WTC11 (cell line): ENCODE measurements at regions not wholly inside any gene's neighbourhood (a gene's known extent, or its start where the extent isn't known, plus 50 kb on each side); places are given as distances from the start of the nearest gene placed in this dataset.

Experiments used
- ATAC-seq: fragments of 200-7000 bp; cut with Tn5 transposase; 2 replicates; pipeline ENCODE4 v1.10.0; 2021; ENCODE audit warnings: mild to moderate bottlenecking, moderate library complexity
- CTCF ChIA-PET: fragments of 300-600 bp; sonication (Branson Sonifier 250); formaldehyde crosslinking; loops from one replicate; lab custom pipeline; 2021; ENCODE audit warnings: antibody characterized with exemption; lab: Charles Lee
- POLR2A ChIA-PET: fragments of 350-600 bp; sonication (Branson Sonifier 250); formaldehyde crosslinking; loops from one replicate; lab custom pipeline; 2021; ENCODE audit warnings: antibody characterized with exemption; lab: Charles Lee
- DNase-seq: peaks from one replicate; pipeline ENCODE4 v3.0.0; 2021; ENCODE audit warnings: low spot score
- H3K27ac Mint-ChIP-seq: 2 replicates; pipeline ENCODE4 v1.8.0; 2021; ENCODE audit warnings: mixed read lengths
- H3K27me3 Mint-ChIP-seq: 2 replicates; pipeline ENCODE4 v1.8.0; 2021; ENCODE audit warnings: low read depth, mild to moderate bottlenecking, moderate library complexity, mixed read lengths
- H3K36me3 Mint-ChIP-seq: 2 replicates; pipeline ENCODE4 v1.8.0; 2021; ENCODE audit warnings: mixed read lengths
- H3K4me1 Mint-ChIP-seq: 2 replicates; pipeline ENCODE4 v1.8.0; 2022; ENCODE audit warnings: mixed read lengths
- H3K4me3 Mint-ChIP-seq: 2 replicates; pipeline ENCODE4 v1.8.0; 2021; ENCODE audit warnings: mild to moderate bottlenecking, moderate library complexity, mixed read lengths
- H3K9me3 Mint-ChIP-seq: 2 replicates; pipeline ENCODE4 v1.8.0; 2021; ENCODE audit warnings: mixed read lengths
- CBFB ChIP-seq: sonication (generic); formaldehyde crosslinking; IDR thresholded peaks from 2 replicates; pipeline ENCODE4 v1.8.1; 2022; ENCODE audit warnings: mild to moderate bottlenecking, low read depth, missing genetic modification reagents
- GABPB1 ChIP-seq: sonication (generic); formaldehyde crosslinking; IDR thresholded peaks from 2 replicates; pipeline ENCODE4 v1.8.1; 2023; ENCODE audit warnings: mild to moderate bottlenecking, missing genetic modification reagents
- GRHL2 ChIP-seq: fragments of 250-450 bp; sonication (Bioruptor Pico); IDR thresholded peaks from 2 replicates; pipeline ENCODE4 v1.8.0; 2022; ENCODE audit warnings: mild to moderate bottlenecking, moderate library complexity; ENCODE audit not compliant: insufficient replicate concordance, severe bottlenecking
- JAZF1 ChIP-seq: fragments of 250-450 bp; sonication (Bioruptor Pico); IDR thresholded peaks from 2 replicates; pipeline ENCODE4 v1.9.0; 2021; ENCODE audit warnings: moderate library complexity, mild to moderate bottlenecking, inconsistent platforms
- MXD4 ChIP-seq: fragments of 250-450 bp; sonication (Bioruptor Pico); IDR thresholded peaks from 2 replicates; pipeline ENCODE4 v1.8.0; 2021; ENCODE audit warnings: mild to moderate bottlenecking, moderate library complexity, borderline replicate concordance
- TF ChIP-seq, protein P1 (sequence below): sonication (generic); formaldehyde crosslinking; IDR thresholded peaks from 2 replicates; pipeline ENCODE4 v1.8.0; 2022; ENCODE audit warnings: missing genetic modification reagents
- TF ChIP-seq, protein P2 (sequence below): fragments of 250-450 bp; sonication (Bioruptor Pico); conservative IDR thresholded peaks from 2 replicates; pipeline ENCODE4 v1.9.0; 2021; ENCODE audit warnings: mild to moderate bottlenecking
- TF ChIP-seq, protein P3 (sequence below): sonication (generic); formaldehyde crosslinking; IDR thresholded peaks from 2 replicates; pipeline ENCODE4 v1.8.0; 2023; ENCODE audit warnings: missing genetic modification reagents
- TF ChIP-seq, protein P4 (sequence below): sonication (generic); formaldehyde crosslinking; IDR thresholded peaks from 2 replicates; pipeline ENCODE4 v1.8.1; 2022; ENCODE audit warnings: low read depth, mild to moderate bottlenecking, moderate library complexity, missing genetic modification reagents, borderline replicate concordance
- TF ChIP-seq, protein P5 (sequence below): fragments of 250-450 bp; sonication (Bioruptor Pico); IDR thresholded peaks from 2 replicates; pipeline ENCODE4 v1.9.0; 2021; ENCODE audit warnings: mild to moderate bottlenecking
- TF ChIP-seq, protein P6 (sequence below): sonication (generic); formaldehyde crosslinking; conservative IDR thresholded peaks from 2 replicates; pipeline ENCODE4 v1.8.1; 2022; ENCODE audit warnings: mild to moderate bottlenecking, missing genetic modification reagents
- TF ChIP-seq, protein P7 (sequence below): sonication (generic); formaldehyde crosslinking; IDR thresholded peaks from 2 replicates; pipeline ENCODE4 v1.8.0; 2023; ENCODE audit warnings: mild to moderate bottlenecking, missing genetic modification reagents

DNA sequence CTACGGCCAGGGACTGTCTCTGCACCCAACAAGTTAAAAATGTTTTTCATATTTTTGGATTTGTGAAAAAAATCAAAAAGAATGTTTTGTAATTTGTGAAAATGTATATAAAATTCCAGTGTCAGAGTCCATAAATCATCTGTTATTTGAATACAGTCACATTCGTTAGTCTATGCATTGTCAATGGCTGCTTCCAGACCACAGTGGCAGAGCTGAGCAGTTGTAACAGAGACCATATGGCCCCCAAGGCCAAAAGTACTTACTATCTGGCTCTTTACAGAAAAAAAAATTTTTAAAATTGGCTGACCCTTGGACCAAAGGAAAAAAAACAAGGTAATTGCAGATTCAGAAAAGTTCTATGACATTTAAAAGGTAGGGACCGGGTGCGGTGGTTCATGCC lies 86.7 kb upstream of the ATL2 start (continued):
- TF ChIP-seq, protein P1, sequence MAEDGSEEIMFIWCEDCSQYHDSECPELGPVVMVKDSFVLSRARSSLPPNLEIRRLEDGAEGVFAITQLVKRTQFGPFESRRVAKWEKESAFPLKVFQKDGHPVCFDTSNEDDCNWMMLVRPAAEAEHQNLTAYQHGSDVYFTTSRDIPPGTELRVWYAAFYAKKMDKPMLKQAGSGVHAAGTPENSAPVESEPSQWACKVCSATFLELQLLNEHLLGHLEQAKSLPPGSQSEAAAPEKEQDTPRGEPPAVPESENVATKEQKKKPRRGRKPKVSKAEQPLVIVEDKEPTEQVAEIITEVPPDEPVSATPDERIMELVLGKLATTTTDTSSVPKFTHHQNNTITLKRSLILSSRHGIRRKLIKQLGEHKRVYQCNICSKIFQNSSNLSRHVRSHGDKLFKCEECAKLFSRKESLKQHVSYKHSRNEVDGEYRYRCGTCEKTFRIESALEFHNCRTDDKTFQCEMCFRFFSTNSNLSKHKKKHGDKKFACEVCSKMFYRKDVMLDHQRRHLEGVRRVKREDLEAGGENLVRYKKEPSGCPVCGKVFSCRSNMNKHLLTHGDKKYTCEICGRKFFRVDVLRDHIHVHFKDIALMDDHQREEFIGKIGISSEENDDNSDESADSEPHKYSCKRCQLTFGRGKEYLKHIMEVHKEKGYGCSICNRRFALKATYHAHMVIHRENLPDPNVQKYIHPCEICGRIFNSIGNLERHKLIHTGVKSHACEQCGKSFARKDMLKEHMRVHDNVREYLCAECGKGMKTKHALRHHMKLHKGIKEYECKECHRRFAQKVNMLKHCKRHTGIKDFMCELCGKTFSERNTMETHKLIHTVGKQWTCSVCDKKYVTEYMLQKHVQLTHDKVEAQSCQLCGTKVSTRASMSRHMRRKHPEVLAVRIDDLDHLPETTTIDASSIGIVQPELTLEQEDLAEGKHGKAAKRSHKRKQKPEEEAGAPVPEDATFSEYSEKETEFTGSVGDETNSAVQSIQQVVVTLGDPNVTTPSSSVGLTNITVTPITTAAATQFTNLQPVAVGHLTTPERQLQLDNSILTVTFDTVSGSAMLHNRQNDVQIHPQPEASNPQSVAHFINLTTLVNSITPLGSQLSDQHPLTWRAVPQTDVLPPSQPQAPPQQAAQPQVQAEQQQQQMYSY (CRISPR knock-in tag) = no peak
- TF ChIP-seq, all 79 proteins: peak for 0

DNA sequence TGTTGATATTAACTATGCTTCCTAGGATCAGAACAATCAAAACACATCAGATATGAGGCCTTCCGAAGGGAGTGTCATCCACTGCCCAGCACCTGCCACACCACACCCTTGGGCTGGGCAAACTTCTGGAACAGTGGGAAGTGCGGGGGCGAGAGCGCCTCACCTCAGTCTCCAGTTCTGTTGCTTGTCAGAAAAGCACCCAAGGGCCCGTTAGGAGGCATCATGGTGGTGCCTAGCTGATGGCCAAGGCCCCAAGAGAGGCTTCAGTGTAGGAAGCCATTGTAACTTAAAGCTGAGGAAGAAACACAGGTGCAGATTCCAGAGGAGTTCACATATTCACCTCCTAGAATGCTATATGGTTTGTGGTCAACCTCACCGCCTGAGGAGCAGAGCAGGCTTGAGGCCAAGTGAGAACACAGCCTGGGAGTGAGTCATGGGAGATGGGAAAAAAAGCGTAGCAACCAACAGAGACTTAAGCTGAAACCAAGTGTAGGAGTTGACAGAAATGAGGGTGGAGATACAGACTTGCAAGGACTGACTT lies 85.1 kb upstream of the ATL2 start:
- ATAC-seq = no peak
- POLR2A ChIA-PET = no interaction called here

More for the DNA sequence above, 85.1 kb upstream of the ATL2 start:
- Mint-ChIP-seq H3K36me3 (no peaks in the 10 kb centered on the region), H3K4me3 (no peak overlapping the region), H3K27me3 (no peaks in the 10 kb centered on the region), H3K27ac (no peak overlapping the region), H3K4me1 (peaks cover 4% of the 10 kb centered on the region)
- no peak for DNase-seq
- TF ChIP-seq, protein P2, sequence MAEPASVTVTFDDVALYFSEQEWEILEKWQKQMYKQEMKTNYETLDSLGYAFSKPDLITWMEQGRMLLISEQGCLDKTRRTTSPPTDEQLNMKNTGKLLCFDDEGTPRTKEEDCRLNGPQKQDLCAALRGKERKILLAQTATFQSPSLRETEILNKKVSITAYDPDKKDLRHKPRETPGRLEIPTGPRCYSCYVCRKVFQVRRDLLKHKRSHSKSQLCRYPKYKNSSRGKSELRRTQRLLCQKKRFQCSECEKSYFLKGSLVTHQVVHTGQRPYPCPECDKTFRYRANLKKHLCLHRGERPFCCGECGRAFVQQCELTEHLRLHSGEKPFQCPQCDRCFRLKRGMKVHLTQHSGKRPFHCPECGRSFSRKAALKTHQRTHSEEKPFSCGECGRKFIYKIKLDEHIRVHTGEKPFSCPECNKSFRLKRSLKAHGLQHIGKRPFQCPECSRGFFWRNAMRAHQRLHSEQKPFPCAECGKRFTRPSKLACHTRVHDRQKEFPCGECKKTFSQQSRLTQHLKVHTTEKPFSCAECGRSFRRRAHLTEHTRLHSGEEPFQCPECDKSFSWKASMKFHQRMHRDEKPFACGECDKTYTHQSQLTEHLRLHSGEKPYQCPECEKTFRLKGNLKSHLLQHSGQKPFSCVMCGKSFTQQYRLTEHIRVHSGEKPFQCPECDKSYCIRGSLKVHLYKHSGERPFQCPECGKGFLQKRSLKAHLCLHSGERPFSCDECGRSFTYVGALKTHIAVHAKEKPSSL (CRISPR knock-in tag) = no peak
- TF ChIP-seq, protein P3, sequence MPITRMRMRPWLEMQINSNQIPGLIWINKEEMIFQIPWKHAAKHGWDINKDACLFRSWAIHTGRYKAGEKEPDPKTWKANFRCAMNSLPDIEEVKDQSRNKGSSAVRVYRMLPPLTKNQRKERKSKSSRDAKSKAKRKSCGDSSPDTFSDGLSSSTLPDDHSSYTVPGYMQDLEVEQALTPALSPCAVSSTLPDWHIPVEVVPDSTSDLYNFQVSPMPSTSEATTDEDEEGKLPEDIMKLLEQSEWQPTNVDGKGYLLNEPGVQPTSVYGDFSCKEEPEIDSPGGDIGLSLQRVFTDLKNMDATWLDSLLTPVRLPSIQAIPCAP (CRISPR knock-in tag) = no peak
- TF ChIP-seq, protein P4, sequence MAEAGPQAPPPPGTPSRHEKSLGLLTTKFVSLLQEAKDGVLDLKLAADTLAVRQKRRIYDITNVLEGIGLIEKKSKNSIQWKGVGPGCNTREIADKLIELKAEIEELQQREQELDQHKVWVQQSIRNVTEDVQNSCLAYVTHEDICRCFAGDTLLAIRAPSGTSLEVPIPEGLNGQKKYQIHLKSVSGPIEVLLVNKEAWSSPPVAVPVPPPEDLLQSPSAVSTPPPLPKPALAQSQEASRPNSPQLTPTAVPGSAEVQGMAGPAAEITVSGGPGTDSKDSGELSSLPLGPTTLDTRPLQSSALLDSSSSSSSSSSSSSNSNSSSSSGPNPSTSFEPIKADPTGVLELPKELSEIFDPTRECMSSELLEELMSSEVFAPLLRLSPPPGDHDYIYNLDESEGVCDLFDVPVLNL = no peak
- TF ChIP-seq GABPB1 (no peak), JAZF1 (CRISPR knock-in tag) (no peak), CBFB (CRISPR knock-in tag) (no peak), MXD4 (no peak), GRHL2 (CRISPR knock-in tag) (no peak)
- TF ChIP-seq, protein P5, sequence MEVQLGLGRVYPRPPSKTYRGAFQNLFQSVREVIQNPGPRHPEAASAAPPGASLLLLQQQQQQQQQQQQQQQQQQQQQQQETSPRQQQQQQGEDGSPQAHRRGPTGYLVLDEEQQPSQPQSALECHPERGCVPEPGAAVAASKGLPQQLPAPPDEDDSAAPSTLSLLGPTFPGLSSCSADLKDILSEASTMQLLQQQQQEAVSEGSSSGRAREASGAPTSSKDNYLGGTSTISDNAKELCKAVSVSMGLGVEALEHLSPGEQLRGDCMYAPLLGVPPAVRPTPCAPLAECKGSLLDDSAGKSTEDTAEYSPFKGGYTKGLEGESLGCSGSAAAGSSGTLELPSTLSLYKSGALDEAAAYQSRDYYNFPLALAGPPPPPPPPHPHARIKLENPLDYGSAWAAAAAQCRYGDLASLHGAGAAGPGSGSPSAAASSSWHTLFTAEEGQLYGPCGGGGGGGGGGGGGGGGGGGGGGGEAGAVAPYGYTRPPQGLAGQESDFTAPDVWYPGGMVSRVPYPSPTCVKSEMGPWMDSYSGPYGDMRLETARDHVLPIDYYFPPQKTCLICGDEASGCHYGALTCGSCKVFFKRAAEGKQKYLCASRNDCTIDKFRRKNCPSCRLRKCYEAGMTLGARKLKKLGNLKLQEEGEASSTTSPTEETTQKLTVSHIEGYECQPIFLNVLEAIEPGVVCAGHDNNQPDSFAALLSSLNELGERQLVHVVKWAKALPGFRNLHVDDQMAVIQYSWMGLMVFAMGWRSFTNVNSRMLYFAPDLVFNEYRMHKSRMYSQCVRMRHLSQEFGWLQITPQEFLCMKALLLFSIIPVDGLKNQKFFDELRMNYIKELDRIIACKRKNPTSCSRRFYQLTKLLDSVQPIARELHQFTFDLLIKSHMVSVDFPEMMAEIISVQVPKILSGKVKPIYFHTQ (CRISPR knock-in tag) = no peak
- TF ChIP-seq, protein P6, sequence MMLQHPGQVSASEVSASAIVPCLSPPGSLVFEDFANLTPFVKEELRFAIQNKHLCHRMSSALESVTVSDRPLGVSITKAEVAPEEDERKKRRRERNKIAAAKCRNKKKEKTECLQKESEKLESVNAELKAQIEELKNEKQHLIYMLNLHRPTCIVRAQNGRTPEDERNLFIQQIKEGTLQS (CRISPR knock-in tag) = no peak
- TF ChIP-seq, protein P7, sequence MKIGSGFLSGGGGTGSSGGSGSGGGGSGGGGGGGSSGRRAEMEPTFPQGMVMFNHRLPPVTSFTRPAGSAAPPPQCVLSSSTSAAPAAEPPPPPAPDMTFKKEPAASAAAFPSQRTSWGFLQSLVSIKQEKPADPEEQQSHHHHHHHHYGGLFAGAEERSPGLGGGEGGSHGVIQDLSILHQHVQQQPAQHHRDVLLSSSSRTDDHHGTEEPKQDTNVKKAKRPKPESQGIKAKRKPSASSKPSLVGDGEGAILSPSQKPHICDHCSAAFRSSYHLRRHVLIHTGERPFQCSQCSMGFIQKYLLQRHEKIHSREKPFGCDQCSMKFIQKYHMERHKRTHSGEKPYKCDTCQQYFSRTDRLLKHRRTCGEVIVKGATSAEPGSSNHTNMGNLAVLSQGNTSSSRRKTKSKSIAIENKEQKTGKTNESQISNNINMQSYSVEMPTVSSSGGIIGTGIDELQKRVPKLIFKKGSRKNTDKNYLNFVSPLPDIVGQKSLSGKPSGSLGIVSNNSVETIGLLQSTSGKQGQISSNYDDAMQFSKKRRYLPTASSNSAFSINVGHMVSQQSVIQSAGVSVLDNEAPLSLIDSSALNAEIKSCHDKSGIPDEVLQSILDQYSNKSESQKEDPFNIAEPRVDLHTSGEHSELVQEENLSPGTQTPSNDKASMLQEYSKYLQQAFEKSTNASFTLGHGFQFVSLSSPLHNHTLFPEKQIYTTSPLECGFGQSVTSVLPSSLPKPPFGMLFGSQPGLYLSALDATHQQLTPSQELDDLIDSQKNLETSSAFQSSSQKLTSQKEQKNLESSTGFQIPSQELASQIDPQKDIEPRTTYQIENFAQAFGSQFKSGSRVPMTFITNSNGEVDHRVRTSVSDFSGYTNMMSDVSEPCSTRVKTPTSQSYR = no peak
- TF ChIP-seq, all 79 proteins: peak for 0
- CTCF ChIA-PET = interaction anchor here (0.6 kb wide), 1 partner anchor 60 kb away, joined by 3 read pairs; no protein-coding TSS in a partner anchor
- H3K9me3 Mint-ChIP-seq = no peaks in the 10 kb centered on the region
